ENCODE measurements at regions not wholly inside any gene's neighbourhood (a gene's known extent, or its start where the extent isn't known, plus 50 kb on each side); places are given as distances from the start of the nearest gene placed in this dataset.

DNA sequence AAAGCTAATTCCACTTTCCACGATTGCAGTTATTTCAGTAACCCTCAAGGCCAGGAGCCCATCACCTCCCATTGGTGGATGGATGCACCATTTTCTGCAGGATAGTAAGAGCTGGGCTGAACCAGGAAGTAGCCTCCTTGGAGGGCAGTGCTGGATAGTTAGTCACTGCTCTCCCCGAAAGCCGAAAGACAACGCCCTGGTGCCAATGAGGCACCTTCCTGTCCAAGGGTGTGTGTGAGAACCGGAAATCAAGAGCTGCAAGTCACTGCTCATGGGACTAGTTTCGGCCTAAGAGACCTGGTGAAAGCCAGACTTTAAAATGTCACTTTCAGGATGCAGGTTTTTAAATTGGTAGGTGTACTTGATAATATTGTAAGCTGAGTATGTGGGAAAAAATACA, 203.8 kb upstream of the HS3ST1 start (continued):
- TF ChIP-seq, protein P1, sequence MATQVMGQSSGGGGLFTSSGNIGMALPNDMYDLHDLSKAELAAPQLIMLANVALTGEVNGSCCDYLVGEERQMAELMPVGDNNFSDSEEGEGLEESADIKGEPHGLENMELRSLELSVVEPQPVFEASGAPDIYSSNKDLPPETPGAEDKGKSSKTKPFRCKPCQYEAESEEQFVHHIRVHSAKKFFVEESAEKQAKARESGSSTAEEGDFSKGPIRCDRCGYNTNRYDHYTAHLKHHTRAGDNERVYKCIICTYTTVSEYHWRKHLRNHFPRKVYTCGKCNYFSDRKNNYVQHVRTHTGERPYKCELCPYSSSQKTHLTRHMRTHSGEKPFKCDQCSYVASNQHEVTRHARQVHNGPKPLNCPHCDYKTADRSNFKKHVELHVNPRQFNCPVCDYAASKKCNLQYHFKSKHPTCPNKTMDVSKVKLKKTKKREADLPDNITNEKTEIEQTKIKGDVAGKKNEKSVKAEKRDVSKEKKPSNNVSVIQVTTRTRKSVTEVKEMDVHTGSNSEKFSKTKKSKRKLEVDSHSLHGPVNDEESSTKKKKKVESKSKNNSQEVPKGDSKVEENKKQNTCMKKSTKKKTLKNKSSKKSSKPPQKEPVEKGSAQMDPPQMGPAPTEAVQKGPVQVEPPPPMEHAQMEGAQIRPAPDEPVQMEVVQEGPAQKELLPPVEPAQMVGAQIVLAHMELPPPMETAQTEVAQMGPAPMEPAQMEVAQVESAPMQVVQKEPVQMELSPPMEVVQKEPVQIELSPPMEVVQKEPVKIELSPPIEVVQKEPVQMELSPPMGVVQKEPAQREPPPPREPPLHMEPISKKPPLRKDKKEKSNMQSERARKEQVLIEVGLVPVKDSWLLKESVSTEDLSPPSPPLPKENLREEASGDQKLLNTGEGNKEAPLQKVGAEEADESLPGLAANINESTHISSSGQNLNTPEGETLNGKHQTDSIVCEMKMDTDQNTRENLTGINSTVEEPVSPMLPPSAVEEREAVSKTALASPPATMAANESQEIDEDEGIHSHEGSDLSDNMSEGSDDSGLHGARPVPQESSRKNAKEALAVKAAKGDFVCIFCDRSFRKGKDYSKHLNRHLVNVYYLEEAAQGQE (IDR thresholded peaks at IDR 0.05; ENCODE audit: unreplicated experiment), result no peak
- TF ChIP-seq ZNF331 (CRISPR knock-in tag; IDR thresholded peaks at IDR 0.05; ENCODE audit: low read depth) (no peak), NANOG (IDR thresholded peaks at IDR 0.05; ENCODE audit: borderline replicate concordance) (no peak), CREB1 (CRISPR knock-in tag; IDR thresholded peaks at IDR 0.05; ENCODE audit: low read depth) (no peak)

DNA sequence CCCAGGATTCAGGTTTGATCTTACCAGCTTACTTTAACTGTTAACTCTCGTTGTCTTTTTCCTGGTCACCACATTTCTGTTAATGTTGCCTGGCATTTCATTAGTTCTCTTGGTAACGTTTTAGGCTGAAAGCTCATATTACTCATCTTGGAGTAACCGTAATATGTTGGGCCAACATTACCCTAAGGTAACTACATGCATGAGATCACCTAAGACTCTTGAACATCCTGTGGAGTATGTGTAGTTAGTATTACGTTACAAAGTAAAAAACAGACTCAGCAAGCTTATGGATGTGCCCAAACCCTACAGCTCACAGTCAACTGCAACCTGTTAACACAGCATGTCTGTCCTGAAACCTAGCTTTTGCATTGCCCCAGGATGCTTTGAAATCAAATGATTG, 203.3 kb upstream of the HS3ST1 start:
- DNase-seq (ENCODE audit: low spot score), result no peak
- H3K79me2 ChIP-seq (replicated peaks; ENCODE audit: insufficient read depth), result no peaks in the 10 kb centered on the region
- TF ChIP-seq NANOG (IDR thresholded peaks at IDR 0.05; ENCODE audit: borderline replicate concordance) (no peak), ZNF114 (CRISPR knock-in tag; IDR thresholded peaks at IDR 0.05) (no peak), JUNB (IDR thresholded peaks at IDR 0.05; ENCODE audit: unreplicated experiment) (no peak), ZNF331 (CRISPR knock-in tag; IDR thresholded peaks at IDR 0.05; ENCODE audit: low read depth) (no peak), EZH2 (IDR thresholded peaks at IDR 0.05; ENCODE audit: low read depth, unreplicated experiment) (no peak), POLR2AphosphoS5 (IDR thresholded peaks at IDR 0.05; ENCODE audit: low read depth) (no peak), STAT1 (IDR thresholded peaks at IDR 0.05; ENCODE audit: unreplicated experiment) (no peak), EZH2phosphoT487 (IDR thresholded peaks at IDR 0.05; ENCODE audit: unreplicated experiment) (no peak)
- TF ChIP-seq, protein P2, sequence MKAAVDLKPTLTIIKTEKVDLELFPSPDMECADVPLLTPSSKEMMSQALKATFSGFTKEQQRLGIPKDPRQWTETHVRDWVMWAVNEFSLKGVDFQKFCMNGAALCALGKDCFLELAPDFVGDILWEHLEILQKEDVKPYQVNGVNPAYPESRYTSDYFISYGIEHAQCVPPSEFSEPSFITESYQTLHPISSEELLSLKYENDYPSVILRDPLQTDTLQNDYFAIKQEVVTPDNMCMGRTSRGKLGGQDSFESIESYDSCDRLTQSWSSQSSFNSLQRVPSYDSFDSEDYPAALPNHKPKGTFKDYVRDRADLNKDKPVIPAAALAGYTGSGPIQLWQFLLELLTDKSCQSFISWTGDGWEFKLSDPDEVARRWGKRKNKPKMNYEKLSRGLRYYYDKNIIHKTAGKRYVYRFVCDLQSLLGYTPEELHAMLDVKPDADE (IDR thresholded peaks at IDR 0.05), result no peak
- TF ChIP-seq, protein P3, sequence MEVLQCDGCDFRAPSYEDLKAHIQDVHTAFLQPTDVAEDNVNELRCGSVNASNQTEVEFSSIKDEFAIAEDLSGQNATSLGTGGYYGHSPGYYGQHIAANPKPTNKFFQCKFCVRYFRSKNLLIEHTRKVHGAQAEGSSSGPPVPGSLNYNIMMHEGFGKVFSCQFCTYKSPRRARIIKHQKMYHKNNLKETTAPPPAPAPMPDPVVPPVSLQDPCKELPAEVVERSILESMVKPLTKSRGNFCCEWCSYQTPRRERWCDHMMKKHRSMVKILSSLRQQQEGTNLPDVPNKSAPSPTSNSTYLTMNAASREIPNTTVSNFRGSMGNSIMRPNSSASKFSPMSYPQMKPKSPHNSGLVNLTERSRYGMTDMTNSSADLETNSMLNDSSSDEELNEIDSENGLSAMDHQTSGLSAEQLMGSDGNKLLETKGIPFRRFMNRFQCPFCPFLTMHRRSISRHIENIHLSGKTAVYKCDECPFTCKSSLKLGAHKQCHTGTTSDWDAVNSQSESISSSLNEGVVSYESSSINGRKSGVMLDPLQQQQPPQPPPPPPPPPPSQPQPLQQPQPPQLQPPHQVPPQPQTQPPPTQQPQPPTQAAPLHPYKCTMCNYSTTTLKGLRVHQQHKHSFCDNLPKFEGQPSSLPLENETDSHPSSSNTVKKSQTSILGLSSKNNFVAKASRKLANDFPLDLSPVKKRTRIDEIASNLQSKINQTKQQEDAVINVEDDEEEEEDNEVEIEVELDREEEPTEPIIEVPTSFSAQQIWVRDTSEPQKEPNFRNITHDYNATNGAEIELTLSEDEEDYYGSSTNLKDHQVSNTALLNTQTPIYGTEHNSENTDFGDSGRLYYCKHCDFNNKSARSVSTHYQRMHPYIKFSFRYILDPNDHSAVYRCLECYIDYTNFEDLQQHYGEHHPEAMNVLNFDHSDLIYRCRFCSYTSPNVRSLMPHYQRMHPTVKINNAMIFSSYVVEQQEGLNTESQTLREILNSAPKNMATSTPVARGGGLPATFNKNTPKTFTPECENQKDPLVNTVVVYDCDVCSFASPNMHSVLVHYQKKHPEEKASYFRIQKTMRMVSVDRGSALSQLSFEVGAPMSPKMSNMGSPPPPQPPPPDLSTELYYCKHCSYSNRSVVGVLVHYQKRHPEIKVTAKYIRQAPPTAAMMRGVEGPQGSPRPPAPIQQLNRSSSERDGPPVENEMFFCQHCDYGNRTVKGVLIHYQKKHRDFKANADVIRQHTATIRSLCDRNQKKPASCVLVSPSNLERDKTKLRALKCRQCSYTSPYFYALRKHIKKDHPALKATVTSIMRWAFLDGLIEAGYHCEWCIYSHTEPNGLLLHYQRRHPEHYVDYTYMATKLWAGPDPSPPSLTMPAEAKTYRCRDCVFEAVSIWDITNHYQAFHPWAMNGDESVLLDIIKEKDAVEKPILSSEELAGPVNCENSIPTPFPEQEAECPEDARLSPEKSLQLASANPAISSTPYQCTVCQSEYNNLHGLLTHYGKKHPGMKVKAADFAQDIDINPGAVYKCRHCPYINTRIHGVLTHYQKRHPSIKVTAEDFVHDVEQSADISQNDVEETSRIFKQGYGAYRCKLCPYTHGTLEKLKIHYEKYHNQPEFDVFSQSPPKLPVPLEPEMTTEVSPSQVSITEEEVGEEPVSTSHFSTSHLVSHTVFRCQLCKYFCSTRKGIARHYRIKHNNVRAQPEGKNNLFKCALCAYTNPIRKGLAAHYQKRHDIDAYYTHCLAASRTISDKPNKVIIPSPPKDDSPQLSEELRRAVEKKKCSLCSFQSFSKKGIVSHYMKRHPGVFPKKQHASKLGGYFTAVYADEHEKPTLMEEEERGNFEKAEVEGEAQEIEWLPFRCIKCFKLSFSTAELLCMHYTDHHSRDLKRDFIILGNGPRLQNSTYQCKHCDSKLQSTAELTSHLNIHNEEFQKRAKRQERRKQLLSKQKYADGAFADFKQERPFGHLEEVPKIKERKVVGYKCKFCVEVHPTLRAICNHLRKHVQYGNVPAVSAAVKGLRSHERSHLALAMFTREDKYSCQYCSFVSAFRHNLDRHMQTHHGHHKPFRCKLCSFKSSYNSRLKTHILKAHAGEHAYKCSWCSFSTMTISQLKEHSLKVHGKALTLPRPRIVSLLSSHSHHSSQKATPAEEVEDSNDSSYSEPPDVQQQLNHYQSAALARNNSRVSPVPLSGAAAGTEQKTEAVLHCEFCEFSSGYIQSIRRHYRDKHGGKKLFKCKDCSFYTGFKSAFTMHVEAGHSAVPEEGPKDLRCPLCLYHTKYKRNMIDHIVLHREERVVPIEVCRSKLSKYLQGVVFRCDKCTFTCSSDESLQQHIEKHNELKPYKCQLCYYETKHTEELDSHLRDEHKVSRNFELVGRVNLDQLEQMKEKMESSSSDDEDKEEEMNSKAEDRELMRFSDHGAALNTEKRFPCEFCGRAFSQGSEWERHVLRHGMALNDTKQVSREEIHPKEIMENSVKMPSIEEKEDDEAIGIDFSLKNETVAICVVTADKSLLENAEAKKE (CRISPR knock-in tag; IDR thresholded peaks at IDR 0.05), result no peak

More for the DNA sequence above, 203.3 kb upstream of the HS3ST1 start:
- Histone ChIP-seq H3K9me2 (ENCODE audit: insufficient read depth) (0 out of 2 replicates have a peak, but pooled peaks cover 3% of the 10 kb centered on the region), H3K27ac (ENCODE audit: low read depth) (no peak overlapping the region), H3F3A (replicated peaks; ENCODE audit: low read depth) (no peaks in the 10 kb centered on the region), H3K4me1 (ENCODE audit: insufficient read depth) (no peaks in the 10 kb centered on the region; the same call in 1 of the 2 replicates), H3K36me3 (ENCODE audit: insufficient read depth) (no peaks in the 10 kb centered on the region), H3K27me3 (ENCODE audit: insufficient read depth) (no peaks in the 10 kb centered on the region), H3K4me2 (no peak overlapping the region), H3K4me3 (no peak overlapping the region), H4K20me1 (replicated peaks; ENCODE audit: insufficient read depth) (no peaks in the 10 kb centered on the region), H2AFZ (0 out of 2 replicates have a peak overlapping the region, but pooled peaks have one; percentile 14)
- no peak overlapping the region for H3K27ac Mint-ChIP-seq
- no peaks in the 10 kb centered on the region; the same call in 2 of the 3 replicates for H3K36me3 Mint-ChIP-seq (ENCODE audit: low read depth)
- ATAC-seq, result no peak
- H3K9me3 Mint-ChIP-seq, result no peaks in the 10 kb centered on the region; the same call in 2 of the 3 replicates
- peaks cover 6% of the 10 kb centered on the region for H3K4me1 Mint-ChIP-seq
- H3K27me3 Mint-ChIP-seq (ENCODE audit: insufficient read depth, low read depth, poor library complexity), result peaks cover 2% of the 10 kb centered on the region
- no peak overlapping the region for H3K4me3 Mint-ChIP-seq
